ENCODE measurements at regions not wholly inside any gene's neighbourhood (a gene's known extent, or its start where the extent isn't known, plus 50 kb on each side); places are given as distances from the start of the nearest gene placed in this dataset.
"Not testable (repeated sequence)": the region's sequence is repeated elsewhere in the genome, so short reads cannot be mapped to it uniquely, and the experiment has no call there.

- not testable (repeated sequence) for TF ChIP-seq POLR2A, CTCF (IDR thresholded peaks at IDR 0.05)
These were observed 258.0 kb downstream of the HAPSTR1 start for GRCh38 chr16:9349373-9349960.

Data from body of pancreas (tissue), 4 donors.